ENCODE measurements at regions not wholly inside any gene's neighbourhood (a gene's known extent, or its start where the extent isn't known, plus 50 kb on each side); places are given as distances from the start of the nearest gene placed in this dataset.

DNA sequence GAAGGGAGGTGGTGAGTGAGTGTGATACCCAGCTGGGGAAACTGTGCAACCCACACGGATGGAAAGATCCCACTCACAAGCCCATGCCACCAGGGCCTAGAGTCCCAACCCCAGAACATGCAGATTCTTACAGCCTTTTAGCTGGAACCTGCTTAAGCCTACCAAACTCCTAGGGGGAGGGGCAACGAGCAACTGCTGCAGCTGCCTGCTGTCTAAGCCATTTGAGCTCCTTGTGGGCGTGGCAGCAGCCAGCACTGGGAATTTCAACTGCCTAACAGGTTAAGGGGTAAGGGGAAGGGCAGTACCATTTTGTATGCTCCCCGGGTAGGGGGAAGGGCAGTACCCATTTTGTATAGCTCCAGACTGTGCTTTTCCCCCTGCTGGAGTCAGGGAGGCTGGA is 673.2 kb upstream of the BCHE start:
- TF ChIP-seq, protein P1, sequence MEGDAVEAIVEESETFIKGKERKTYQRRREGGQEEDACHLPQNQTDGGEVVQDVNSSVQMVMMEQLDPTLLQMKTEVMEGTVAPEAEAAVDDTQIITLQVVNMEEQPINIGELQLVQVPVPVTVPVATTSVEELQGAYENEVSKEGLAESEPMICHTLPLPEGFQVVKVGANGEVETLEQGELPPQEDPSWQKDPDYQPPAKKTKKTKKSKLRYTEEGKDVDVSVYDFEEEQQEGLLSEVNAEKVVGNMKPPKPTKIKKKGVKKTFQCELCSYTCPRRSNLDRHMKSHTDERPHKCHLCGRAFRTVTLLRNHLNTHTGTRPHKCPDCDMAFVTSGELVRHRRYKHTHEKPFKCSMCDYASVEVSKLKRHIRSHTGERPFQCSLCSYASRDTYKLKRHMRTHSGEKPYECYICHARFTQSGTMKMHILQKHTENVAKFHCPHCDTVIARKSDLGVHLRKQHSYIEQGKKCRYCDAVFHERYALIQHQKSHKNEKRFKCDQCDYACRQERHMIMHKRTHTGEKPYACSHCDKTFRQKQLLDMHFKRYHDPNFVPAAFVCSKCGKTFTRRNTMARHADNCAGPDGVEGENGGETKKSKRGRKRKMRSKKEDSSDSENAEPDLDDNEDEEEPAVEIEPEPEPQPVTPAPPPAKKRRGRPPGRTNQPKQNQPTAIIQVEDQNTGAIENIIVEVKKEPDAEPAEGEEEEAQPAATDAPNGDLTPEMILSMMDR (IDR thresholded peaks at IDR 0.05 in 4 of 5, conservative IDR thresholded peaks at IDR 0.05 in 1 of 5), result no peak
- TF ChIP-seq POLR2A (IDR thresholded peaks at IDR 0.05), result no peak

Measured in gastrocnemius medialis (tissue), 4 donors.